ENCODE measurements at regions not wholly inside any gene's neighbourhood (a gene's known extent, or its start where the extent isn't known, plus 50 kb on each side); places are given as distances from the start of the nearest gene placed in this dataset.

GRCh38 chr2:6408057-6408456, 457.6 kb downstream of the CMPK2 start:
- DNase-seq (ENCODE audit: low spot score), result no peak
- in situ Hi-C loops (cut with MboI; ENCODE audit: low pct_unique_long_range_greater_than_20kb, low sequenced_read_pairs, unreplicated experiment), result no loop called here
- TF ChIP-seq CTCF (IDR thresholded peaks at IDR 0.05; ENCODE audit: extremely low read depth, insufficient read depth, missing control alignments), result no peak

- DNase-seq (ENCODE audit: low spot score), result no peak
These were observed 455.4 kb downstream of the CMPK2 start for GRCh38 chr2:6410313-6410712.

GRCh38 chr2:6412533-6413091, 453.1 kb downstream of the CMPK2 start:
- TF ChIP-seq CTCF (IDR thresholded peaks at IDR 0.05; ENCODE audit: extremely low read depth, insufficient read depth, missing control alignments), result no peak
- in situ Hi-C loops (cut with MboI; ENCODE audit: low pct_unique_long_range_greater_than_20kb, low sequenced_read_pairs, unreplicated experiment), result no loop called here
- no peak for DNase-seq (ENCODE audit: low spot score)

More at GRCh38 chr2:6410313-6410712, 455.4 kb downstream of the CMPK2 start:
- in situ Hi-C loops (cut with MboI; ENCODE audit: low pct_unique_long_range_greater_than_20kb, low sequenced_read_pairs, unreplicated experiment), result no loop called here
- TF ChIP-seq CTCF (IDR thresholded peaks at IDR 0.05; ENCODE audit: extremely low read depth, insufficient read depth, missing control alignments), result no peak

- in situ Hi-C loops (cut with MboI; ENCODE audit: low pct_unique_long_range_greater_than_20kb, low sequenced_read_pairs, unreplicated experiment), result no loop called here
- DNase-seq (ENCODE audit: low spot score), result no peak
These were observed 448.7 kb downstream of the CMPK2 start for GRCh38 chr2:6417050-6417449.

GRCh38 chr2:6418291-6418690, 447.4 kb downstream of the CMPK2 start:
- TF ChIP-seq CTCF (IDR thresholded peaks at IDR 0.05; ENCODE audit: extremely low read depth, insufficient read depth, missing control alignments), result no peak
- no peak for DNase-seq (ENCODE audit: low spot score)
- in situ Hi-C loops (cut with MboI; ENCODE audit: low pct_unique_long_range_greater_than_20kb, low sequenced_read_pairs, unreplicated experiment), result no loop called here

More at GRCh38 chr2:6417050-6417449, 448.7 kb downstream of the CMPK2 start:
- TF ChIP-seq CTCF (IDR thresholded peaks at IDR 0.05; ENCODE audit: extremely low read depth, insufficient read depth, missing control alignments), result no peak

- DNase-seq (ENCODE audit: low spot score), result no peak
- no peak for TF ChIP-seq CTCF (IDR thresholded peaks at IDR 0.05; ENCODE audit: extremely low read depth, insufficient read depth, missing control alignments)
- in situ Hi-C loops (cut with MboI; ENCODE audit: low pct_unique_long_range_greater_than_20kb, low sequenced_read_pairs, unreplicated experiment), result no loop called here
These were observed 444.5 kb downstream of the CMPK2 start for GRCh38 chr2:6421138-6421730.

Data from GM13977 (cell line).